HG02798 (cell line): ENCODE measurements at regions not wholly inside any gene's neighbourhood (a gene's known extent, or its start where the extent isn't known, plus 50 kb on each side); places are given as distances from the start of the nearest gene placed in this dataset.

Experiments
- ATAC-seq: cut with Tn5 transposase; IDR thresholded peaks from one replicate; pipeline ENCODE4 v1.9.1; 2021; ENCODE audit warnings: mild to moderate bottlenecking; ENCODE audit not compliant: unreplicated experiment, poor library complexity

- no peak for ATAC-seq
Observed at GRCh38 chr11:25844811-25845210, 487.1 kb upstream of the ANO3 start.

GRCh38 chr11:25855916-25856315 is 476.0 kb upstream of the ANO3 start:
- no peak for ATAC-seq

GRCh38 chr11:25859776-25860175 is 472.2 kb upstream of the ANO3 start:
- no peak for ATAC-seq

- ATAC-seq: no peak
Observed at GRCh38 chr11:25860677-25861450, 471.1 kb upstream of the ANO3 start.

- ATAC-seq: no peak
Observed at GRCh38 chr11:25862159-25862558, 469.8 kb upstream of the ANO3 start.

GRCh38 chr11:25863986-25864385 is 467.9 kb upstream of the ANO3 start:
- no peak for ATAC-seq

GRCh38 chr11:25876456-25876965 is 455.4 kb upstream of the ANO3 start:
- no peak for ATAC-seq

GRCh38 chr11:25886036-25886435 is 445.9 kb upstream of the ANO3 start:
- ATAC-seq: no peak

GRCh38 chr11:25890626-25891260 is 441.2 kb upstream of the ANO3 start:
- no peak for ATAC-seq

GRCh38 chr11:25891960-25892359 is 440.0 kb upstream of the ANO3 start:
- ATAC-seq: no peak

GRCh38 chr11:25899617-25900160 is 432.2 kb upstream of the ANO3 start:
- no peak for ATAC-seq

- no peak for ATAC-seq
Observed at GRCh38 chr11:25900814-25901213, 431.1 kb upstream of the ANO3 start.

GRCh38 chr11:25901415-25901814 is 430.5 kb upstream of the ANO3 start:
- ATAC-seq: no peak

- ATAC-seq: no peak
Observed at GRCh38 chr11:25902476-25902875, 429.5 kb upstream of the ANO3 start.

GRCh38 chr11:25908726-25909125 is 423.2 kb upstream of the ANO3 start:
- no peak for ATAC-seq

GRCh38 chr11:25910086-25910485 is 421.8 kb upstream of the ANO3 start:
- ATAC-seq: no peak

- ATAC-seq: no peak
Observed at GRCh38 chr11:25920356-25920755, 411.6 kb upstream of the ANO3 start.

GRCh38 chr11:25924586-25924985 is 407.3 kb upstream of the ANO3 start:
- no peak for ATAC-seq

GRCh38 chr11:25925359-25925758 is 406.6 kb upstream of the ANO3 start:
- no peak for ATAC-seq

GRCh38 chr11:25927411-25927953 is 404.4 kb upstream of the ANO3 start:
- no peak for ATAC-seq

- no peak for ATAC-seq
Observed at GRCh38 chr11:25928076-25928475, 403.9 kb upstream of the ANO3 start.
